OCI-LY3 (cell line): ENCODE measurements at regions not wholly inside any gene's neighbourhood (a gene's known extent, or its start where the extent isn't known, plus 50 kb on each side); places are given as distances from the start of the nearest gene placed in this dataset.

ENCODE experiments used
- H2AFZ ChIP-seq: fragments of 200-600, 300-600 bp; shearing (Covaris generic); 2 replicates; pipeline ENCODE4 v1.6.0; 2014; ENCODE audit warnings: antibody characterized with exemption, low read depth, low read length
- H3K27ac ChIP-seq: fragments of 200-600, 300-600 bp; sonication (generic); 2 replicates; pipeline ENCODE4 v1.5.1; 2014; ENCODE audit warnings: mild to moderate bottlenecking, low read length, moderate library complexity, mixed read lengths
- H3K27me3 ChIP-seq: fragments of 200-600, 300-600 bp; sonication (generic); 2 replicates; pipeline ENCODE4 v1.6.1; 2014; ENCODE audit warnings: low read depth, low read length, mixed read lengths
- H3K36me3 ChIP-seq: fragments of 200-600, 300-600 bp; sonication (generic); replicated peaks from 2 replicates; pipeline ENCODE3; 2014; ENCODE audit warnings: low read depth, low read length, mixed read lengths
- H3K4me1 ChIP-seq: fragments of 300-600, 200-600 bp; sonication (generic); 2 replicates; pipeline ENCODE4 v1.6.1; 2014; ENCODE audit warnings: low read length, mixed read lengths
- H3K4me2 ChIP-seq: fragments of 200-600, 300-600 bp; sonication (generic); 2 replicates; pipeline ENCODE4 v1.6.1; 2014; ENCODE audit warnings: low read length, mixed read lengths
- H3K4me3 ChIP-seq: fragments of 300-600, 200-600 bp; sonication (generic); 2 replicates; pipeline ENCODE4 v1.5.1; 2014; ENCODE audit warnings: antibody characterized with exemption, mild to moderate bottlenecking, low read length, moderate library complexity
- H3K79me2 ChIP-seq: fragments of 300-600, 200-600 bp; shearing (Covaris generic); 2 replicates; pipeline ENCODE4 v1.6.1; 2014; ENCODE audit warnings: mild to moderate bottlenecking, low read length, mixed read lengths
- H3K9ac ChIP-seq: fragments of 300-600, 200-600 bp; shearing (Covaris generic); 2 replicates; pipeline ENCODE4 v1.6.0; 2014; ENCODE audit warnings: mild to moderate bottlenecking, low read length, moderate library complexity
- H3K9me3 ChIP-seq: fragments of 200-600, 300-600 bp; shearing (Covaris generic); 2 replicates; pipeline ENCODE4 v1.6.1; 2014; ENCODE audit warnings: low read length, mixed read lengths; ENCODE audit not compliant: insufficient read depth
- H4K20me1 ChIP-seq: fragments of 200-600, 300-600 bp; sonication (generic); 2 replicates; pipeline ENCODE4 v1.6.1; 2016; ENCODE audit warnings: low read length, mixed read lengths; ENCODE audit not compliant: insufficient read depth
- CTCF ChIP-seq: fragments of 200-600, 300-600 bp; sonication (generic); IDR thresholded peaks from 2 replicates; pipeline ENCODE4 v1.5.1; 2014; ENCODE audit warnings: antibody characterized with exemption, low read length, low read depth
- EZH2phosphoT487 ChIP-seq: fragments of 200-600 bp; shearing (Covaris generic); IDR thresholded peaks from 2 replicates; pipeline ENCODE4 v1.6.1; 2018; ENCODE audit warnings: antibody characterized with exemption, mixed run types, low read depth

GRCh38 chr11:30710221-30710620 lies 124.1 kb upstream of the MPPED2 start:
- H3K4me3 ChIP-seq: no peak overlapping the region
- H3K9ac ChIP-seq: no peak overlapping the region
- TF ChIP-seq EZH2phosphoT487: no peak
- no peak for TF ChIP-seq CTCF
- H3K79me2 ChIP-seq: no peaks in the 10 kb centered on the region
- H3K4me2 ChIP-seq: no peak overlapping the region
- H3K27ac ChIP-seq: no peak overlapping the region
- H3K27me3 ChIP-seq: no peaks in the 10 kb centered on the region
- H3K4me1 ChIP-seq: no peaks in the 10 kb centered on the region
- H4K20me1 ChIP-seq: no peaks in the 10 kb centered on the region
- H3K9me3 ChIP-seq: no peaks in the 10 kb centered on the region
- no peaks in the 10 kb centered on the region for H3K36me3 ChIP-seq
- no peak overlapping the region for H2AFZ ChIP-seq

- no peaks in the 10 kb centered on the region for H3K9me3 ChIP-seq
- no peaks in the 10 kb centered on the region for H4K20me1 ChIP-seq
- no peak overlapping the region for H3K4me2 ChIP-seq
- H3K27me3 ChIP-seq: no peaks in the 10 kb centered on the region
- H3K4me1 ChIP-seq: no peaks in the 10 kb centered on the region
- H3K36me3 ChIP-seq: no peaks in the 10 kb centered on the region
- no peaks in the 10 kb centered on the region for H3K79me2 ChIP-seq
- no peak for TF ChIP-seq EZH2phosphoT487
- TF ChIP-seq CTCF: no peak
- no peak overlapping the region for H3K9ac ChIP-seq
- H3K27ac ChIP-seq: no peak overlapping the region
- H2AFZ ChIP-seq: no peak overlapping the region
- H3K4me3 ChIP-seq: no peak overlapping the region
These were observed 121.0 kb upstream of the MPPED2 start for GRCh38 chr11:30707110-30707509.

- H3K9me3 ChIP-seq: no peaks in the 10 kb centered on the region
- no peaks in the 10 kb centered on the region for H3K4me1 ChIP-seq
- H3K27ac ChIP-seq: no peak overlapping the region
- H4K20me1 ChIP-seq: no peaks in the 10 kb centered on the region
- TF ChIP-seq EZH2phosphoT487 (no peak), CTCF (no peak)
- H3K36me3 ChIP-seq: no peaks in the 10 kb centered on the region
- no peak overlapping the region for H2AFZ ChIP-seq
- no peak overlapping the region for H3K4me2 ChIP-seq
- H3K9ac ChIP-seq: no peak overlapping the region
- H3K27me3 ChIP-seq: no peaks in the 10 kb centered on the region
- H3K4me3 ChIP-seq: no peak overlapping the region
- H3K79me2 ChIP-seq: no peaks in the 10 kb centered on the region
These were observed 119.9 kb upstream of the MPPED2 start for GRCh38 chr11:30705913-30706675.

DNA sequence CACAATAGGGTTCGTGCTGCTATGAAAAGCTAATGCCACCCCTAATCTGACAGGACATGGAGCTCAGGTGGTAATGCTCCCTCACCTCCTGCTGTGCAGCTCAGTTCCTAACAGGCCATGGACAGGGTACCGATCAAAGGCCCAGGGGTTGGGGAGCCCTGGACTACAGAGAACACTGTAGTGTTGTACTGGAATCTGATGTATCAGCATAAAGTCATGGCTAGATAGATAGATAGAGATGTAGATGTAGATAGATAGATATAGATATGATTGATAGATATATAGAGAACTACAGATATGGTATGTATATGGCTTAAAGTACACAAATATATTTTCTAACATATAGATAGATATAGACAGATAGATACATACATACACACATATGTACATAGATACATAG lies 112.3 kb upstream of the MPPED2 start:
- H3K27me3 ChIP-seq: no peaks in the 10 kb centered on the region
- no peak overlapping the region for H3K9ac ChIP-seq

More for the DNA sequence above, 112.3 kb upstream of the MPPED2 start:
- TF ChIP-seq CTCF (no peak), EZH2phosphoT487 (no peak)
- Histone ChIP-seq H3K79me2 (no peaks in the 10 kb centered on the region), H3K36me3 (no peaks in the 10 kb centered on the region), H4K20me1 (no peaks in the 10 kb centered on the region), H3K4me1 (no peaks in the 10 kb centered on the region), H3K4me3 (no peak overlapping the region), H3K27ac (no peak overlapping the region), H2AFZ (no peak overlapping the region), H3K4me2 (no peak overlapping the region), H3K9me3 (no peaks in the 10 kb centered on the region)
